ENCODE measurements at regions not wholly inside any gene's neighbourhood (a gene's known extent, or its start where the extent isn't known, plus 50 kb on each side); places are given as distances from the start of the nearest gene placed in this dataset.
"Not testable (repeated sequence)": the region's sequence is repeated elsewhere in the genome, so short reads cannot be mapped to it uniquely, and the experiment has no call there.

DNA sequence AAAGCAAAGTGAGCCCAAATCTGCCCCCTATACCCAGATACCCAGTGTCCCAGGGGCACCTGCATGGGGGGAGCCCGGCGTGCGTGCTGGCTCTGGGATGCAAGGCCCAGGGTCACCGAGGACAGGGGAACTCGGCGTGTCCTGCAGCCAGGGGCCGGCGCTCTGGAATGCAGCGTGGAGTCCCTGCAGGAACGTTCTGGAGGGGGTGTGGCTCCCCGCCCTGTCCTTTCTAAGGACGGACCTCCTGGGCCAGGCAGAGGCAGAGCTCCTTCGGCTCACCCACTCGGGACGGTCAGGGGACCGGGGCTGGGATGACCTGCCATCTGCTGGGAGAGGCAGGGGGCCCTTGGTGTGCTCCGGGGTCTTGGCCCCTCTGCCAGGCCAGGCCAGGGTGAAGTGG, 1196.8 kb downstream of the BRD1 start:
- no peak for DNase-seq

DNA sequence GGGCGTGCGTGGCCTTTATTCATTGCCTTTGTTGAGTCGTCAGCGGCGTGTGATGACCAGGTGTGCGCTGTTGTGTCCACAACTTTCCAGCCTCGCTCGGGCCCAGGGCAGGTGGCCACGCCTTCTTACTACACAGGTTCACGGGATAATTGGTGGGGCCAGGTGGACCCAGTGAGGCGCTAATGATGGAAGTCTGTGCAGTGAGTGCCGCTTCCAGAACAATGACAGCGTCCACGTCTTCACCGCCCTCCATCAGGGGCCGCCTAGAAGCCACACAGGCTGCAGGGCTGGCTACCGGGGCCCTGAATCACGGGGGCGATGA, 1197.3 kb downstream of the BRD1 start:
- peak; percentile 18 for DNase-seq

- no peak for DNase-seq
Measured at GRCh38 chr22:48629631-48630432, 1197.8 kb downstream of the BRD1 start.

DNA sequence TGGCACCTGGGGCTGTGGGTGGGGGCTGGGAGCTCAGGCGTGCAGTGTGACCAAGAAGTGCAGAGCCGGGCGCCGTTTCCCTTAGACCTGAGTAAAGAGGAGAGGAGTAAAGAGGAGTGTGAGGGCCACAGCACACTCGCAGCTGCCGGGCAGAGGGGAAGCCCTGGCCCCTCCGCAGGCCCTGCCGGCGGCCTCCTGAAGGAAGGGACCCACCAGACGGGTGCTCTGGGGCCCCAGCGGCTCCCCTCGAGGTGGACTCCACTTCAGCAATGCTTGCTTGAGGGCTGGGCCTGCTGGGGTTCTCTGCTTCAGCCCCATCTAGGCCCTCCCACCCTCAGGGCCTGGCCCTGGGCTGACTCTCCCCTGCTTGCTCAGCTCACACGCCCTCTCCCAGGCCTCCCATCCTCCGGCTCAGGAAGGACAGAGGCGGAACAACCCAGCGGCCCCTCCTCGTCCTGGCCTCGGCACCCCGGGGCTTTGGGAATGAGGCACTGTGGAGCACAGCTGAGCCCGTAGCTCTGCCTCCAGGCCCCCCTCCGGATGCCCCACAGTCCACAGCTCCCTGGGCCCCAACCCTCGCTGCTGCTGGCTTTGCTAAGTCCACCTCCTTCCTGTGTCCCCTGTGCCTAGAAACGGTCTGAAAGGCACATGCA, 1198.7 kb downstream of the BRD1 start:
- DNase-seq, result no peak

- no peak for DNase-seq
Measured at GRCh38 chr22:48627966-48628365, 1199.7 kb downstream of the BRD1 start.

DNA sequence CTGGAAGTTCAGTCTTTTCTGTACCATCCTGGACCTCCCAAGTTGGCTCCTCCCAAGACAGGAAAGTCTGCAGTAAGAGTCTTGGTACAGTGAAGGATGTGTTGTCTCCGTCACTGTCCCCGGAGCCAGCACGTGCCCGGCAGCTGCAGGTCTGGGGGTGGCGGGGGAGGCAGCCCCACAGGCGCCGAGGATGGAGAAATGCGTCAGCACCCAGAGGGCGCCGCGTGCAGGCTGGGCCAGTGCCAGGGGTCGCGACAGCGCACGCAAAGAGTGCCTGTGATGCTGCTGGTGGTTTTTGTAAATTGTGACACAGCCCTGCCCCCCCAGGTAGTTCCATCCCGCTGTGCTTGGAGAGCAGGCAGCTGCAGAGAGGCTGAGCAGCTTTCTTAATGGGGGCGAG, 1200.5 kb downstream of the BRD1 start:
- DNase-seq, result peak; percentile 64

DNA sequence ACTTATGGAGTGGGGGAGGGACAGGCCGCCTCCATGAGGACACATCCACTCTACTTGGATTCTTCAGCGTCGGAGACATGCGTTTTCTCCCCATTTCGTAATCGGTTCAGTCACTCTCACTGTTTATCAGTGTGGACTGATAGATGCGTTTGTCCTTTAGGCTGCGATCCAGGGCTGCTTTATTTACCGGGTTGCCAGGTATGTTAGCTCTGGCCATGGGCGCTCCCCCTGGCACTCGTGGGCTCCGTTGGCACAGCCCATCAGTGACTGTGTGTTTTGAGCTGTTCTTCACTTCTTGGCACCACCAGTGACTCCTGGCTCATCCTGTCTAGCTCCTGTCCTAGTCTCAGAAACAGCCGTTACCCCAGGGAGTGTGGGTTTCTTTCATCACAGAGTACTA, 1203.3 kb downstream of the BRD1 start:
- no peak for DNase-seq

GRCh38 chr22:48622891-48623545, 1204.7 kb downstream of the BRD1 start:
- DNase-seq, result no peak

- no peak for DNase-seq
Measured at GRCh38 chr22:48621085-48621484, 1206.6 kb downstream of the BRD1 start.

DNA sequence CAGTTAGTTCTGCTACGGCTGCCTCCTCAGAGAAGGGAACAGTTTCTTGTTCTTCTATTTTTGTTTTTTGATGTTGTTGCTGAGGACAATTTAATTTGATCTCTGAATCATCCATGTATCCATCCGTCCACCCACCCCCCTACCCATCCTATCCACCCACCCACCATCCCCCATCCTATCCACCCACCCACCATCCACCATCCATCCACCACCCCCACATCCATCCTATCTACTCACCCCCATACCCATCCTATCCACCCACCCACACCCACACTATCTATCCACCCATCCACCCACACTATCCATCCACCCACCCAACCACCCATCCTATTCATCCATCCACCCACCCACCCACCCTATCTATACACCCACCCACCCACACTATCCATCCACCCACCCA, 1207.2 kb downstream of the BRD1 start:
- DNase-seq, result not testable (repeated sequence)

- no peak for DNase-seq
Measured at GRCh38 chr22:48619721-48620120, 1208.0 kb downstream of the BRD1 start.

GRCh38 chr22:48618326-48618725, 1209.3 kb downstream of the BRD1 start:
- DNase-seq, result no peak

DNA sequence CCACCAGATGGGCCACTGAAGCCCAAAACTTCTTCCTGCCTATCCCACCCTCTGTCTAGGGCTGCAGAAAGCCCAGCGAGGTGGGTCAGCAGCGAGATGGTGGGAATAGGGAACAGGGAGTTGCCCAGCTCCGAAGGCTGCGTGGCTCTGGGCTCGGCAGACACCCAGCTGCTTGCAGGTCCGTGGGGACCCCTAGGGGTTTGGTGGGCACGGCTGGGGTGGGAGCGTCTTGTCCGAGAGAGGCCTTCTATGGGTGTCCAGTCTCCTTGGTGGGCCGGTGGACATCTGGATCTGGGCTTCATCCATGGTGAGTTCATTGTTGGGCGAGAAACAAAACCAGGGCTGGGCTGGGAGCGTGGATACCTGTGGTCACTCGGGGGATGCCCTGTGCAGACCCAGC, 1211.0 kb downstream of the BRD1 start:
- DNase-seq, result no peak

GRCh38 chr22:48615171-48616008, 1212.3 kb downstream of the BRD1 start:
- DNase-seq, result no peak

DNA sequence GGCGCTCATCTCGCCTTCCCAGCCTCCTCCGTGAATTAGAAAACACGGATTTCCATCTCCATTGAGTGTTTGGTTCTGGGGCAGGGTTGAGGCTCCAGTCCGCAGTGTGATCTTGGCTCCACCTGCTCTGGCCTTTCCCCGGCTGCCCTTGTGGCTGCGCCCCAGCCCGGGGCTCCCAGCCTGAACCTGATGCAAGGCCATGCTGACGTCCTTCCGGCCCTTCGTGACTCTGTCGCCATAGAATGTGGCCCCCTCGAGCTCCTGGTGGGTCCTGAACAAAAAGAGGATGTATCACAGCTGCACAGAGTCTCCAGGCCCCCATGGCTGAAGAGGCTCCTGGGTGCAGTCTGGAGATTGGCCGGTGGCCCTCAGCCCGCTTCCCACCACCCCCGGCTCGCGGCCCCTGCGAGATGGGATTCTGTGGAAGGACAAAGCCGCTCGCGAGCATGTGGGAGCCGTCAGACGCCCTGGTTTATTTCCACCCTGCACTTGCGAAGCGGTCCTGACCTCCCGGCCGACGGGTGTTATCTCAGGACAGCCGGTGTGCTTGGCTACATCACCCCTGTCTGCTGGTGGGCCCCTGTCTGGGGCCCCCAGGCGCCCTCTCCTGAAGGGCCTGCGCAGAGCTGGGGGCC, 1214.0 kb downstream of the BRD1 start:
- no peak for DNase-seq

DNA sequence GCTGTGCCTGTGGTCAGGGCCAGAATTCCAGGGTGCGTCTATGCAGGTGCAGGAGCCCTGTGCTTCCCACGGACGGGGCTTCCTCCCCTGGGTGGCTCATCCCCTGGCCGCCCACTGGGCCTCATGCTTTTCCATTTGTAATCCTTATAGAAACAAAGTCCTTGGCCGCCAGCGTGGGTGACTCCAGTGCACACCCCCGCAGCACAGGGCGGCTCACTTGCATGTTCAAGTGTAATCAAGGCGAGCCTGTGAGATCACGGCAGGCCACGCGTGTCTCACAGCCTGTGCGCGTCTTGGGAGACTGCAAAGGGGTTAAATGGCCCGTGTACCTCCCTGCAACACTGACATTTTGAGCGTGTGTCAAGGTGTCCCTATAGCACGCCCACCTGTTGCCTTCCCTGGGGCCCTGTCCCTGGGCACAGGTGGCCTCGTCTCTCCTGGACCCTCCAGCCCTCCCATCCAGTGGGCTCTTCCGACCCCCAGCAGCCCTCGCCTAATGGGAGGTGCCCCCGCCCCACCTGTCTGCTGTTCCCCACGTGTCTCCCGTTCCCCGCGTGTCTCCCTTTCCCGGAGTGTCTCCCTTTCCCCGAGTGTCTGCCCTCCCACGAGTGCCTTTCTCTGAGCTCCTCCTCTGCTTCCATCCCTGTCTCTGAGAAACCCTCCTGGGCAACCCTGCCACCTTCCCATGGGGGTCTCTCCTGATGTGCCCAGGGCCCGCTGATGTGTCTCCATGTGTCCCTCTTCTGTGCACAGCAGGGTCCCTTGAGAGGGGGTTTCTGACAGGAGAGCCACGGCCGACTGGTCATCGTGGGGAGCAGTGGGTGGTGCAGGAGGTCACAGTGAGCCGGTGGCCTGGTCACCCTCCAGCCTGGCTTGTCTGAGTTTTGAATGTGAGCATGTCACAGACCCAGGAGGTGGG, 1215.3 kb downstream of the BRD1 start:
- no peak for DNase-seq

DNA sequence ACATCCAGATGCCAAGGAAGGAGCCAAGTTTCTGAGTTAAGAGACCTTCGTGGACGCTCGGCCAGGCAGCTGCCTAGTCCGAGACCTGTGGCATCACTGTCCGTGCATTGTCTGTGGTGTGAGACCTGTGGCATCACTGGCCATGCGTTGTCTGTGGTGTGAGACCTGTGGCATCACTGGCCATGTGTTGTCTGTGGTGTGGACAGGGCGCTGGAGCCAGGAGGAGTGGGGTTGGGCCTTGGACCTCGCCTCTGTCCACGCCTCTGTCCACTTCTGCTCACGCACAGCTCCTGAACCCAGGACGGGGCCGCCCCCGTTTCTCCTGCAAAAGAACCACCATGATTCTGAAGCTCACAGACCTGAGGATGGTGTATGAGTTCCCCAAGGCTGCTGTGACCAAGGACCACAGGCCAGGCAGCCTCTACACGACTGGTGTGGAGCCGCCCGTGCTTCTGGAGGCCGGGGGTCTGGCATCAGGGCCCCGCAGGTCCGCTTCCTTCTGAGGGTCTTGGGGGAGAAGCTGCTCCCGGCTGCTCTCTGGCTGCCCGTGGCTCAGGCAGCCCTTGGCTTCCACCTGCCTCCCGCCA, 1218.3 kb downstream of the BRD1 start:
- DNase-seq, result no peak

GRCh38 chr22:48607901-48608662, 1219.6 kb downstream of the BRD1 start:
- no peak for DNase-seq

DNA sequence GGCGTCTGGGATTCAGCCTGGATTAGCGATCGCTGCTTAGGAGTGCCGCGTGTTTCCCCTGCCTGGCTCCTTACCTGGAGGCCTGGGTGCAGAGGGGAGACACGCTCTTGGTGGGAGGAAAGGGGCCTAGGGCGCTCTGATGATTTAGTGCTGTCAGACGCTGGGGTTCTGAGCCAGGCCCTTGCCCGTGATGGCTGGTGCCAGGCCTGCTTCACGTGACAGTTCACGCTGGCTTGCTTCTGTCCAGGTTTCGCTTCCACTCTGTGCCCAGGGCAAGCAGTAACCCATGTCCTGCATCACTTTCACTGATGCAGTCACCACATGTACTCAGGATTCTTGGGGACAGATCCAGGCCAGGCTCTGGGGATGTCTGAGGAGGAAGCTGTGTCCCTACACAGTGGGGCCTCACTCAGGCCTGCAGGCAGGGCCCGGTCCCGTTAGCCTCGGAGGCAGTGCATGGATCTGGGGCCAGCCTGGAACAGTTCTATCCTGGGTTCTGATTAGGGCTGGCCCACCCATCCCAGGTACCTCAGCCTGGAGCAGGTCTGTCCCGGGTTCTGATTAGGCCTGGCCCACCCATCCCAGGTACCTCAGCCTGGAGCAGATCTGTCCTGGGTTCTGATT, 1220.9 kb downstream of the BRD1 start:
- DNase-seq, result no peak

Data from NCI-H345 (cell line).